HepG2 (cell line): ENCODE measurements at regions not wholly inside any gene's neighbourhood (a gene's known extent, or its start where the extent isn't known, plus 50 kb on each side); places are given as distances from the start of the nearest gene placed in this dataset.

ENCODE experiments used
- ATAC-seq: fragments of 200-7000 bp; cut with Tn5 transposase; 3 replicates; pipeline ENCODE4 v1.9.1; 2020; ENCODE audit warnings: mild to moderate bottlenecking, moderate library complexity
- BruUV-seq: library from RNA; stranded (reverse); fragments of 400-500 nt; replicated peaks from 2 replicates; lab custom pipeline; 2021; lab: Mats Ljungman, UMichigan
- CTCF ChIA-PET: fragments of 300-600 bp; formaldehyde crosslinking; extraction: SDS; loops from one replicate; lab custom pipeline; 2021; ENCODE audit warnings: low total read pairs, inconsistent platforms, low intra/inter-chr PET ratio; lab: Yijun Ruan, JAX
- POLR2A ChIA-PET: fragments of 350-600 bp; sonication (Branson Sonifier 250); formaldehyde crosslinking; loops from one replicate; lab custom pipeline; 2020; ENCODE audit warnings: antibody characterized with exemption, inconsistent platforms; lab: Yijun Ruan, JAX
- DNase-seq: peaks from one replicate; pipeline ENCODE4 v3.0.0-alpha.2; 2015; ENCODE audit warnings: low spot score
- FAIRE-seq: peaks from 3 replicates; lab custom pipeline; 2011; peaks lifted over from hg19 to GRCh38; lab: Jason Lieb, UNC
- H2AFZ ChIP-seq: one replicate; pipeline ENCODE4 v1.6.1; 2011; ENCODE audit warnings: low read length, inconsistent platforms
- H3K27ac ChIP-seq: fragments of 300-600 bp; 3 replicates; pipeline ENCODE4 v1.8.0; 2011; ENCODE audit warnings: mixed run types, mild to moderate bottlenecking, mixed read lengths, low read length, inconsistent platforms; ENCODE audit not compliant: insufficient read depth; ENCODE audit errors: extremely low read length
- H3K27me3 ChIP-seq, 2 experiments: fragments of 200-600 bp in 1 of 2; 2 replicates in 1 of 2; 3 replicates in 1 of 2; pipeline versions ENCODE4 v1.6.0 to v1.8.0; 2011; ENCODE audit warnings: low read length in 2 of 2, mild to moderate bottlenecking in 2 of 2, moderate library complexity in 2 of 2, inconsistent platforms in 1 of 2; ENCODE audit not compliant: insufficient read depth in 2 of 2, control insufficient read depth in 1 of 2
- H3K36me3 ChIP-seq, 2 experiments: fragments of 200-600 bp in 1 of 2; replicated peaks in 1 of 2; 2 replicates in 1 of 2; 3 replicates in 1 of 2; pipeline versions ENCODE4 v1.5.1 to v1.8.0; 2011; ENCODE audit warnings: low read length in 2 of 2, inconsistent platforms in 1 of 2; ENCODE audit not compliant: insufficient read depth in 2 of 2, control insufficient read depth in 1 of 2
- H3K4me1 ChIP-seq: 2 replicates; pipeline ENCODE4 v1.5.1; 2012; ENCODE audit warnings: low read length, inconsistent platforms; ENCODE audit not compliant: insufficient read depth
- H3K4me2 ChIP-seq: 2 replicates; pipeline ENCODE4 v1.6.0; 2011; ENCODE audit warnings: low read depth, low read length, inconsistent platforms
- H3K4me3 ChIP-seq, 3 experiments: fragments of 200-600 bp in 1 of 3; sonication (generic), shearing (Covaris generic) in 1 of 3; replicated peaks in 1 of 3; 2 replicates each; pipeline ENCODE4 v1.5.1; 2011 to 2016; ENCODE audit warnings: low read length in 3 of 3, inconsistent platforms in 2 of 3, low read depth in 2 of 3, mild to moderate bottlenecking in 2 of 3, control low read depth in 1 of 3, mixed read lengths in 1 of 3; ENCODE audit not compliant: insufficient read depth in 1 of 3
- H3K79me2 ChIP-seq: one replicate; pipeline ENCODE4 v1.6.1; 2011; ENCODE audit warnings: low read length, inconsistent platforms; ENCODE audit not compliant: insufficient read depth
- H3K9ac ChIP-seq: 2 replicates; pipeline ENCODE4 v1.6.0; 2011; ENCODE audit warnings: mild to moderate bottlenecking, low read depth, low read length, inconsistent platforms; ENCODE audit not compliant: insufficient read depth
- H3K9me3 ChIP-seq: 2 replicates; pipeline ENCODE4 v1.5.1; 2012; ENCODE audit warnings: mild to moderate bottlenecking, low read length
- H4K20me1 ChIP-seq: 2 replicates; pipeline ENCODE4 v1.6.0; 2011; ENCODE audit warnings: inconsistent platforms, mild to moderate bottlenecking, low read length, moderate library complexity; ENCODE audit not compliant: insufficient read depth
- GABPA ChIP-seq, 2 experiments: IDR thresholded peaks; 2 replicates each; pipeline ENCODE4 v1.6.1; 2011 to 2016; ENCODE audit warnings: low read depth in 2 of 2, low read length in 1 of 2, missing biosample characterization in 1 of 2, missing genetic modification characterization in 1 of 2
- NFIC ChIP-seq: IDR thresholded peaks from 2 replicates; pipeline ENCODE4 v1.6.1; 2012; ENCODE audit warnings: mild to moderate bottlenecking, low read length, inconsistent platforms
- POGZ ChIP-seq: sonication (generic); formaldehyde crosslinking; IDR thresholded peaks from 2 replicates; pipeline ENCODE4 v1.4.0; 2020; ENCODE audit warnings: mild to moderate bottlenecking, missing genetic modification reagents
- SIX4 ChIP-seq: sonication (generic); formaldehyde crosslinking; IDR thresholded peaks from 2 replicates; pipeline ENCODE4 v1.4.0; 2020; ENCODE audit warnings: missing genetic modification reagents
- ZNF230 ChIP-seq: sonication (generic); formaldehyde crosslinking; IDR thresholded peaks from 2 replicates; pipeline ENCODE4 v1.4.0; 2020; ENCODE audit warnings: mild to moderate bottlenecking, missing genetic modification reagents
- WGBS: methylation state at CpG from one replicate; pipeline ENCODE4 v1.1.6; 2017; ENCODE audit warnings: low lambda C conversion rate; 5-methylcytosine and 5-hydroxymethylcytosine counted together
- in situ Hi-C: cut with HindIII; loops from 2 replicates; pipeline ENCODE4 v1.10.0; 2017; ENCODE audit warnings: low pct_unique_long_range_greater_than_20kb; ENCODE audit not compliant: extremely low pct_ligation_motif_present
- intact Hi-C: fragments of 100-400 bp; cut with micrococcal nuclease; formaldehyde crosslinking; loops from one replicate; pipeline ENCODE4 v1.10.0; 2022; ENCODE audit not compliant: unreplicated experiment
- TF ChIP-seq, protein P1 (sequence below): sonication (generic); formaldehyde crosslinking; IDR thresholded peaks from 2 replicates; pipeline ENCODE4 v1.9.0; 2021; ENCODE audit warnings: mild to moderate bottlenecking, missing genetic modification reagents
- TF ChIP-seq, protein P2 (sequence below): sonication (generic); formaldehyde crosslinking; IDR thresholded peaks from 2 replicates; pipeline ENCODE4 v1.4.0; 2020; ENCODE audit warnings: missing genetic modification reagents
- TF ChIP-seq, protein P3 (sequence below): sonication (generic); formaldehyde crosslinking; IDR thresholded peaks from 2 replicates; pipeline ENCODE4 v1.5.0; 2020; ENCODE audit warnings: missing genetic modification reagents
- TF ChIP-seq, protein P4 (sequence below): IDR thresholded peaks from 2 replicates; pipeline ENCODE4 v1.6.1; 2012; ENCODE audit warnings: low read length, improper control_type of control experiment

DNA sequence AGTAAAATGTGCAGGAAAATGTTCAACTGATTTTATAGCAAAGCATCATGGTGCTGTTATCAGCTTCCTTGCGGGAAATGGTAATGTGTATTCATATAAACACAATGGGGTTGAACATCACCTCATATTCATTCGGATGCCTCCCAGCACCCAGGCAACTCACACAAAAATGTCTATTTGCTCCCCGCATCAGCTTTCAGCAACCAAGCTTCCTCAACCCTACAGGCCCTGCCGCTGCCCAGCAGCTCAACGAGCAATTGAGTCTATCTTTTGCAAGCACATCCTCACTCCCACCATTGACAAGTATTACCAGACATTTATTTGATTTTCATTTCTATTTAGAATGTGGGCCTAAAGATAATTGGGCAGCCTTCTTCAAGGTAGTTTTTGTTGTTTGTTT, 2161.4 kb upstream of the PIK3C3 start (continued):
- TF ChIP-seq ZNF230 (no peak), SIX4 (CRISPR knock-in tag) (no peak), NFIC (no peak)
- TF ChIP-seq, protein P1, sequence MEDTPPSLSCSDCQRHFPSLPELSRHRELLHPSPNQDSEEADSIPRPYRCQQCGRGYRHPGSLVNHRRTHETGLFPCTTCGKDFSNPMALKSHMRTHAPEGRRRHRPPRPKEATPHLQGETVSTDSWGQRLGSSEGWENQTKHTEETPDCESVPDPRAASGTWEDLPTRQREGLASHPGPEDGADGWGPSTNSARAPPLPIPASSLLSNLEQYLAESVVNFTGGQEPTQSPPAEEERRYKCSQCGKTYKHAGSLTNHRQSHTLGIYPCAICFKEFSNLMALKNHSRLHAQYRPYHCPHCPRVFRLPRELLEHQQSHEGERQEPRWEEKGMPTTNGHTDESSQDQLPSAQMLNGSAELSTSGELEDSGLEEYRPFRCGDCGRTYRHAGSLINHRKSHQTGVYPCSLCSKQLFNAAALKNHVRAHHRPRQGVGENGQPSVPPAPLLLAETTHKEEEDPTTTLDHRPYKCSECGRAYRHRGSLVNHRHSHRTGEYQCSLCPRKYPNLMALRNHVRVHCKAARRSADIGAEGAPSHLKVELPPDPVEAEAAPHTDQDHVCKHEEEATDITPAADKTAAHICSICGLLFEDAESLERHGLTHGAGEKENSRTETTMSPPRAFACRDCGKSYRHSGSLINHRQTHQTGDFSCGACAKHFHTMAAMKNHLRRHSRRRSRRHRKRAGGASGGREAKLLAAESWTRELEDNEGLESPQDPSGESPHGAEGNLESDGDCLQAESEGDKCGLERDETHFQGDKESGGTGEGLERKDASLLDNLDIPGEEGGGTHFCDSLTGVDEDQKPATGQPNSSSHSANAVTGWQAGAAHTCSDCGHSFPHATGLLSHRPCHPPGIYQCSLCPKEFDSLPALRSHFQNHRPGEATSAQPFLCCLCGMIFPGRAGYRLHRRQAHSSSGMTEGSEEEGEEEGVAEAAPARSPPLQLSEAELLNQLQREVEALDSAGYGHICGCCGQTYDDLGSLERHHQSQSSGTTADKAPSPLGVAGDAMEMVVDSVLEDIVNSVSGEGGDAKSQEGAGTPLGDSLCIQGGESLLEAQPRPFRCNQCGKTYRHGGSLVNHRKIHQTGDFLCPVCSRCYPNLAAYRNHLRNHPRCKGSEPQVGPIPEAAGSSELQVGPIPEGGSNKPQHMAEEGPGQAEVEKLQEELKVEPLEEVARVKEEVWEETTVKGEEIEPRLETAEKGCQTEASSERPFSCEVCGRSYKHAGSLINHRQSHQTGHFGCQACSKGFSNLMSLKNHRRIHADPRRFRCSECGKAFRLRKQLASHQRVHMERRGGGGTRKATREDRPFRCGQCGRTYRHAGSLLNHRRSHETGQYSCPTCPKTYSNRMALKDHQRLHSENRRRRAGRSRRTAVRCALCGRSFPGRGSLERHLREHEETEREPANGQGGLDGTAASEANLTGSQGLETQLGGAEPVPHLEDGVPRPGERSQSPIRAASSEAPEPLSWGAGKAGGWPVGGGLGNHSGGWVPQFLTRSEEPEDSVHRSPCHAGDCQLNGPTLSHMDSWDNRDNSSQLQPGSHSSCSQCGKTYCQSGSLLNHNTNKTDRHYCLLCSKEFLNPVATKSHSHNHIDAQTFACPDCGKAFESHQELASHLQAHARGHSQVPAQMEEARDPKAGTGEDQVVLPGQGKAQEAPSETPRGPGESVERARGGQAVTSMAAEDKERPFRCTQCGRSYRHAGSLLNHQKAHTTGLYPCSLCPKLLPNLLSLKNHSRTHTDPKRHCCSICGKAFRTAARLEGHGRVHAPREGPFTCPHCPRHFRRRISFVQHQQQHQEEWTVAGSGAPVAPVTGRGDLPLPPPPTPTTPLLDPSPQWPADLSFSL (CRISPR knock-in tag), result no peak
- TF ChIP-seq, protein P2, sequence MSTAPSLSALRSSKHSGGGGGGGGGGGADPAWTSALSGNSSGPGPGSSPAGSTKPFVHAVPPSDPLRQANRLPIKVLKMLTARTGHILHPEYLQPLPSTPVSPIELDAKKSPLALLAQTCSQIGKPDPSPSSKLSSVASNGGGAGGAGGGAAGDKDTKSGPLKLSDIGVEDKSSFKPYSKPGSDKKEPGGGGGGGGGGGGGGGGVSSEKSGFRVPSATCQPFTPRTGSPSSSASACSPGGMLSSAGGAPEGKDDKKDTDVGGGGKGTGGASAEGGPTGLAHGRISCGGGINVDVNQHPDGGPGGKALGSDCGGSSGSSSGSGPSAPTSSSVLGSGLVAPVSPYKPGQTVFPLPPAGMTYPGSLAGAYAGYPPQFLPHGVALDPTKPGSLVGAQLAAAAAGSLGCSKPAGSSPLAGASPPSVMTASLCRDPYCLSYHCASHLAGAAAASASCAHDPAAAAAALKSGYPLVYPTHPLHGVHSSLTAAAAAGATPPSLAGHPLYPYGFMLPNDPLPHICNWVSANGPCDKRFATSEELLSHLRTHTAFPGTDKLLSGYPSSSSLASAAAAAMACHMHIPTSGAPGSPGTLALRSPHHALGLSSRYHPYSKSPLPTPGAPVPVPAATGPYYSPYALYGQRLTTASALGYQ (CRISPR knock-in tag), result no peak

DNA sequence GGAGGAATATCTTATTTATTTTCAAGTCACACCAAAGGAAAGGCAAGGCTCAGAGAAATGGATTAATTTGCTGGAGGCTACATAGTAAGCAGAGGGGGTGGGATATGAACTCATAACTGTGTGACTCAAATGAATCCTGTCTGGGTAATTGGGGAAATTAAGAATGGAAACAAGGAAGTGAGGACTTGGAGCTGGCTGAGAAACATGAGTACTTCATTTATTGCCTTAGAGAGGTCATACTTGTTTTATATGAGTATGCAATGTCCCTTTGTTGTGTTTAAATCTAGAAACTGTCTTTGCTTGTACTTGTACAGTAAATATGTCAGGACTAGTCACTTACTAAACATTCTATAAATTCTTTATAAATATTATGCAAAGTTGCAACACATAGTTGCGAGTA, 2166.7 kb upstream of the PIK3C3 start:
- in situ Hi-C loops, result no loop called here
- TF ChIP-seq, protein P3, sequence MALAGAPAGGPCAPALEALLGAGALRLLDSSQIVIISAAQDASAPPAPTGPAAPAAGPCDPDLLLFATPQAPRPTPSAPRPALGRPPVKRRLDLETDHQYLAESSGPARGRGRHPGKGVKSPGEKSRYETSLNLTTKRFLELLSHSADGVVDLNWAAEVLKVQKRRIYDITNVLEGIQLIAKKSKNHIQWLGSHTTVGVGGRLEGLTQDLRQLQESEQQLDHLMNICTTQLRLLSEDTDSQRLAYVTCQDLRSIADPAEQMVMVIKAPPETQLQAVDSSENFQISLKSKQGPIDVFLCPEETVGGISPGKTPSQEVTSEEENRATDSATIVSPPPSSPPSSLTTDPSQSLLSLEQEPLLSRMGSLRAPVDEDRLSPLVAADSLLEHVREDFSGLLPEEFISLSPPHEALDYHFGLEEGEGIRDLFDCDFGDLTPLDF, result no peak
- TF ChIP-seq, protein P4, sequence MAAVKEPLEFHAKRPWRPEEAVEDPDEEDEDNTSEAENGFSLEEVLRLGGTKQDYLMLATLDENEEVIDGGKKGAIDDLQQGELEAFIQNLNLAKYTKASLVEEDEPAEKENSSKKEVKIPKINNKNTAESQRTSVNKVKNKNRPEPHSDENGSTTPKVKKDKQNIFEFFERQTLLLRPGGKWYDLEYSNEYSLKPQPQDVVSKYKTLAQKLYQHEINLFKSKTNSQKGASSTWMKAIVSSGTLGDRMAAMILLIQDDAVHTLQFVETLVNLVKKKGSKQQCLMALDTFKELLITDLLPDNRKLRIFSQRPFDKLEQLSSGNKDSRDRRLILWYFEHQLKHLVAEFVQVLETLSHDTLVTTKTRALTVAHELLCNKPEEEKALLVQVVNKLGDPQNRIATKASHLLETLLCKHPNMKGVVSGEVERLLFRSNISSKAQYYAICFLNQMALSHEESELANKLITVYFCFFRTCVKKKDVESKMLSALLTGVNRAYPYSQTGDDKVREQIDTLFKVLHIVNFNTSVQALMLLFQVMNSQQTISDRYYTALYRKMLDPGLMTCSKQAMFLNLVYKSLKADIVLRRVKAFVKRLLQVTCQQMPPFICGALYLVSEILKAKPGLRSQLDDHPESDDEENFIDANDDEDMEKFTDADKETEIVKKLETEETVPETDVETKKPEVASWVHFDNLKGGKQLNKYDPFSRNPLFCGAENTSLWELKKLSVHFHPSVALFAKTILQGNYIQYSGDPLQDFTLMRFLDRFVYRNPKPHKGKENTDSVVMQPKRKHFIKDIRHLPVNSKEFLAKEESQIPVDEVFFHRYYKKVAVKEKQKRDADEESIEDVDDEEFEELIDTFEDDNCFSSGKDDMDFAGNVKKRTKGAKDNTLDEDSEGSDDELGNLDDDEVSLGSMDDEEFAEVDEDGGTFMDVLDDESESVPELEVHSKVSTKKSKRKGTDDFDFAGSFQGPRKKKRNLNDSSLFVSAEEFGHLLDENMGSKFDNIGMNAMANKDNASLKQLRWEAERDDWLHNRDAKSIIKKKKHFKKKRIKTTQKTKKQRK, result no peak
- TF ChIP-seq POGZ (no peak), GABPA (IDR thresholded peaks at IDR 0.05; ENCODE audit: low read depth, low read length) (no peak), GABPA (CRISPR knock-in tag; IDR thresholded peaks at IDR 0.05; ENCODE audit: low read depth) (no peak)

More for the DNA sequence above, 2166.7 kb upstream of the PIK3C3 start:
- no TSS peak for BruUV-seq
- ChIA-PET CTCF (no interaction called here), POLR2A (no interaction called here)
- H3K9ac ChIP-seq, result no peak overlapping the region
- no peak overlapping the region for H3K27ac ChIP-seq
- no peak overlapping the region for H3K4me3 ChIP-seq
- ATAC-seq (no peak), DNase-seq (no peak), FAIRE-seq (no peak)
- H3K79me2 ChIP-seq, result peaks cover 11% of the 10 kb centered on the region
- intact Hi-C loops, result no loop called here
- H4K20me1 ChIP-seq, result no peaks in the 10 kb centered on the region; the same call in 1 of the 2 replicates
- H3K27me3 ChIP-seq, result no peaks in the 10 kb centered on the region
- no peaks in the 10 kb centered on the region for H3K36me3 ChIP-seq
- no peaks in the 10 kb centered on the region for H3K4me1 ChIP-seq
- H3K4me2 ChIP-seq, result no peak overlapping the region
- no peaks in the 10 kb centered on the region for H3K9me3 ChIP-seq
- WGBS, result 100% methylated on average over 1 of the region's 1 CpG
- H2AFZ ChIP-seq, result no peak overlapping the region
